ENCODE measurements at regions not wholly inside any gene's neighbourhood (a gene's known extent, or its start where the extent isn't known, plus 50 kb on each side); places are given as distances from the start of the nearest gene placed in this dataset.

DNA sequence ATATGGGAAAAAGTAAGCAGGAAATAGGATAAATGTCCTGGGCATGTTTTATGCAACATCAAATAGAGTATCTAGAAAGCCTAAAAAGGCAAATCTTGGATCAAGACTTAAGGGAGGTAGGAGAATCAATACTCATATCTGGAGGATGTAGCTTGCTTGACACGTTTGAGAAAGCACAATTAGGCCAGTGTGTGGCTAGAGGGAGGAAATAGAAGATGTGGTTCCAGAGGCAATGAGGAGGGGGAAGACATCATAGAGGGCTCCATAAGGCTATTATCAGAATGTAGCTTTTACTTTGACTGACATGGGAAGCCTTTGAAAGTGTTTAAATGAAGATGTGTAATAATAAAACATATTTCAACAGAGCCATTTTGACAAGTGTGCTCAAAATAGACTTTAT is 200.7 kb upstream of the CDH12 start:
- DNase-seq, result no peak

DNA sequence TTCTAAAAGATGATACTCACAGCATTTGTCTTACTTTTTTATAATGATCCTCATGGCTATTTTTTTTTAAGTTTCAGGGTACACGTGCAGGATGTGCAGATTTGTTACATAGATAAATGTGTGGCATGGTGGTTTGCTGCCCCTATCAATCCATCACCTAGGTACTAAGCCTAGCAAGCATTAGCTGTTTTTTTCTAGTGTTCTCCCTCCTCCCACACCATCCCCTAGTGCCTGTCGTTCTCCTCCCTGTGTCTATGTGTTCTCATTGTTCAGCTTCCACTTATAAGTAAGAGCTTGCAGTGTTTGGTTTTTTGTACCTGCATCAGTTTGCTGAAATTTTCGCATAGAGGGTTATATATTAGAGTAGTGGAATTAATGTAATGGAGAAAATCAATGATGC is 189.1 kb upstream of the CDH12 start:
- DNase-seq, result no peak

DNA sequence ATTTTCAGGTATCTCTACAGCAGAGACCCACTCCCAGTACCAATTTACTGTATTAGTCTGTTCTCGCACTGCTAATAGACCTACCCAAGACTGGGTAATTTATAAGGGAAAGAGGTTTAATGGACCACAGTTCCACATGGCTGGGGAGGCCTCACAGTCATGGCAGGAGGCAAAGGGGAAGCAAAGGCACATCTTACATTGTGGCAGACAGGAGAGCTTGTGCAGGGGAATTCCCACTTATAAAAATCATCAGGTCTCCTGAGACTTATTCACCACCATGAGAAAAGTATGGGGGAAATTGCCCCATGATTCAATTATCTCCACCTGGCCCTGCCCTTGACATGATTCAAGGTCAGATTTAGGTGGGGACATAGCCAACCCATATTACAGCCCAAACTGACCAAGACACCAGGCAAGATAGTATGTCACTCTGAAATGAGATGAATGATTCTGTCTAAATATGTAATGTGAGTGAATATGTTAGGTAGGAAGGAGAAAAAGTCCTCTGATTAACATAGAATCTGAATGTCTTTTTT is 182.5 kb upstream of the CDH12 start:
- no peak for DNase-seq

- DNase-seq, result no peak
Observed at GRCh38 chr5:23033864-23034263, 180.7 kb upstream of the CDH12 start.

DNA sequence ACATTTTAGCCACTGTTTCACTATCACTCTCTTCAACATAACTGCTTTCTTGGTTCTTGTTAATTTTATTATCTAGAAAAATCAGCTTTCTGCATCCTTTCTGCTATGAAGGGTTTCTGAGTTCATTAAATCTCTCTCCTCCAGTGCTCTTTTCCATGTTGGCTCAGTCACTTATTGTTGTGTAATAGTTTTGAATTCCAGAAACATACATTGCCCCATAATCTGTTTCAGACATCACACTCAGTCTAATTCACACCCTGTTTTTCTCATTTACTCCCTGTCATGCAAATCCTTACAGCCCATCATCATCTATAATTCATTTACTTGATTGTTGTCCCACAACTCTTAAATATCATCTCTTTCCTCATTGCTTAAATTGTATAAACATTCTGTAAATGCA is 176.1 kb upstream of the CDH12 start:
- DNase-seq, result no peak

- no peak for DNase-seq
Observed at GRCh38 chr5:23028445-23029021, 175.4 kb upstream of the CDH12 start.

GRCh38 chr5:23027830-23028229 is 174.7 kb upstream of the CDH12 start:
- DNase-seq, result no peak

DNA sequence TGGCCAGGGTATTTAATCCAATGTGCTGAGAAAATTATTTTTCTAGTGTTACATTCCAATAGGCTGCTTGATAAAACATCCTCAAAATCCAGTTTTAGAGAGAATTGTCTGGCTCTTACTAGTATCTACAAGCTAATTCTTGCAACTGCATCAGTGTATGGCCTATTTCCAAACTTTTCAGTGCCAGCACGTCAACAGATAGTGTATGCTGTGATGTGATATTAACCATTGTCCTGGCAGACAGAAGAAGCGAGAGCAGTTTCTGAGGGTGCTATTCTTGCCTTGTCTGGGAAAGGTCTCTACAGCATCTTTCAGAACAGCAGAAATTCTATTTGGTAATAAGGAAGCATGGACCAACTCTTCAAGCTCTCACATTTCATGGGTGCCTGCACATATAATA is 174.2 kb upstream of the CDH12 start:
- DNase-seq, result peak; percentile 42

GRCh38 chr5:23026252-23027170 is 173.4 kb upstream of the CDH12 start:
- DNase-seq, result peak; percentile 95

- DNase-seq, result peak; percentile 76
Observed at GRCh38 chr5:23025629-23026233, 172.6 kb upstream of the CDH12 start.

- no peak for DNase-seq
Observed at GRCh38 chr5:23024470-23024869, 171.3 kb upstream of the CDH12 start.

DNA sequence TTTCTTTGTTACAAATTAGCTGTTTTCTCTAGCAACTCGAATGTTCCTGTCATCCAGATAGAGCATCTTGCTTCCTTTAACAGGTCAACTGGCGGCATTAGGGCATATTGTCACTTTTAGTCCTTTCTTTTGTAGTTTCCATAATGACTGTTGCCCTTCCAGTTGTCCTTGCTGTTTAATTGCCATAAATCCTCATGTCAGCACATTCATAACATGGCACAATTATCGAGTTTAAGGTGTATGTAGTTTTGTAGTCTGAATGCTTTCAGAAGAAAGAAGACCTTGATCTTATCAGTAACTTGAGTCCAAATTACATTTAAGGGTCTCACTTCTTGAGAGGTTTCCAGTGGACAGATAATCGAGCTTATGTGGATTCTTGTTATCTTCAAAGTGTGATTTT is 161.7 kb upstream of the CDH12 start:
- no peak for DNase-seq

DNA sequence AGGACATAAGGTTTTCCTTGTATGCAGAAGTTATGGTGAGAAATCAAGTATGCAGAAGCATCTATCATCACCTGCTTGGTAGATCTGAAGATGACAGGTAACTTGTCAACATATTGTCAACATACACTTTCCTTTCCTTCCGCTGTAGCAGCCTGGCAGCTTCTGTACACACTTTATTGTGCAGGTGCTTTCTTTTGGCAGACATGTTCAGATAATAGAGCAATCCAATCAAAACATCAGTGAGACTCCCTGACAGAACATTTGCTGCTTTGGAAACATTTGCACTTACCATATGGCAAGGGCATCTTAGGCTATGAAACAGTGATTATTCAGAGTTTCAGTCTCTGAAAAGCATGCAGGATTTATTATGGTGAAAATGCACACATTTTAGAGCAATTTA is 161.1 kb upstream of the CDH12 start:
- peak; percentile 98 for DNase-seq

DNA sequence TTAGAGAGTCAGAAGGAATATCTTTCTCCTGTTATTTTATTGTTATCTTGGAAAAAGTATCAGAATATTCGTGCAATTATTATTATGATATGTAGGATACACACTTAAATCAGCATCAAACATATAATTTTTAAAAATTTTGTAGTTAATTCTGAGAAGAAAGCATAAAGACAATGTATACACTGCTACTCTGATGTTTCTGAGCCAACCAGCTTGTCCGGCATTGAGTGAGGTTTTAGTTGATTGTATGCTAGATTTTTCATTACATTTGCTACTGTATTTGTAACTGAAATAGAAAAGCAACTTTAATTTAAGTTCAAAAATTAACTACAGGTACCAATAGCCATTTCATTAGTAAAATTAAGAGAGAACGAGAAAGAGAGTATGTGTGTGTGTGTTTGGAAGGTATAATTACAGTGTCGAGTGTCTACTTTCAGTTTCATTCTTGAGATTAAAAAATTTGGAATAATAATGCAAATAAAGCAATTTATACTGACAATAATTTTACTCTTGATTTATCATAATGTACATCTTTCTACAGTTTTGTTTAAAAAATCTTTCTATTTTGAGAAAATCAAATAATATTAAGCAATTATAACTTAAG is 160.4 kb upstream of the CDH12 start:
- DNase-seq, result peak; percentile 46

DNA sequence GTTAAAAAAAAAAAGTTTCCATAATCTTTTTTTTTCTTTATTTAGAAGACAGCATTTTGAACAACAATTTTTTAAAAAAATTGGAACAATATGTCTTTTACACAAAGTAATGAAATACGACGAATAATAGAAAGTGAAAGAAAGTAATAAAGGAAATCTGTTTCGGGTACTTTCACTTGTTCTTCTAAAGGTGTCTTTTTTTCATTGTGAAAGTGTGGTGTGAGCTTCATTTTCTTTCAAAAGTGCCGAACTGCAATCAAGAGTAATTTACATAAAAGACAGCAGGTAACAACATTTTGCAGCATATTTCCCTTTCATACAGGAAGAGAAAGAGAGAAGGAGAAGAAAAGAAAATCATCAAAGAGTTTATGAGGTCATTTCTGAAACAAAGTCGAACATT is 159.7 kb upstream of the CDH12 start:
- DNase-seq, result no peak

- no peak for DNase-seq
Observed at GRCh38 chr5:23007762-23008161, 154.6 kb upstream of the CDH12 start.

- DNase-seq, result no peak
Observed at GRCh38 chr5:23007236-23007635, 154.1 kb upstream of the CDH12 start.

- no peak for DNase-seq
Observed at GRCh38 chr5:23001120-23001519, 148.0 kb upstream of the CDH12 start.

DNA sequence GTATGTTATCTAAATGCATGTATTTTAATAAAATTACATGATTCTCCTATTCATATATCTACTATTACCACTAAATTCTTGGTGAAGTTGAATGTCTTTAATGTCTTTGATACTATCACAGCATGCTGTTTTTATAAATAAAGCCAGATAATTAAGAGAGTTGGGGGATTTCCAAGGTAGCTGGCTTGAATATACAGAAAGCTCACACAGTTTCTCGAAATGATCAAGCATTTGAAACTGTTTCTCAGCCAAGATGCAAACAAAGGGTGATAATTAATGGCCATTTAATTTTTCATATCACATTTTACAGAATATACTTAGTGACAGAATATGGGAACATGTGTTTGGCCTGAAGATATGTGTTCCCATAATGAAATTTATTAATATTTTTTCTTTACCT is 145.6 kb upstream of the CDH12 start:
- DNase-seq, result no peak

GRCh38 chr5:22998362-22998761 is 145.2 kb upstream of the CDH12 start:
- no peak for DNase-seq

GRCh38 chr5:22988937-22989336 is 135.8 kb upstream of the CDH12 start:
- DNase-seq, result no peak

GRCh38 chr5:22986281-22986680 is 133.1 kb upstream of the CDH12 start:
- DNase-seq, result no peak

DNA sequence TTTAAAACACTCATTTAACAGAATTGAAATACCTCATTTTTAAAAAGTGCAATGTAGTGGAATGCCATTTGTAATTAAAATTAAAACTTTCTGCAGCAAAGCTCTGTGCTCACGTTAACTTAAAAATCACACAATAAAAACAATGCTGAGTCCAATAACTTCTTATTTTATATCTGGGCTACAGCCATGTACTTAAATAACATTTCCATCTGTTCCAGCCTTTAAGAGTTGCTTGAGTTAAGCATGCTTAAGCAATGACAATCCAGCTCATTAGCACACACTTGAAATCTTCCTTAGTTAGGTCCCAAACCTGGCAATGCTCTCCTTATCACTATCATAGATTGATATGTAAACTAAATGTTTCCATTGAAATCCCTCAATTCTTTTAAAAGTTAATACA is 132.3 kb upstream of the CDH12 start:
- DNase-seq, result no peak
